K562 (cell line): ENCODE measurements at regions not wholly inside any gene's neighbourhood (a gene's known extent, or its start where the extent isn't known, plus 50 kb on each side); places are given as distances from the start of the nearest gene placed in this dataset.

Experiments used
- EP400 ChIP-seq: fragments of 450-650 bp; IDR thresholded peaks from 2 replicates; pipeline ENCODE4 v1.6.1; 2017; ENCODE audit warnings: antibody characterized with exemption, mild to moderate bottlenecking, moderate library complexity
- ETV5 ChIP-seq: sonication (generic); formaldehyde crosslinking; IDR thresholded peaks from 2 replicates; pipeline ENCODE4 v1.4.0; 2020; ENCODE audit warnings: low read depth, mild to moderate bottlenecking, missing genetic modification reagents
- EWSR1 ChIP-seq: fragments of 450-650 bp; IDR thresholded peaks from 2 replicates; pipeline ENCODE4 v1.6.1; 2018; ENCODE audit warnings: borderline replicate concordance, mild to moderate bottlenecking, low read depth, moderate library complexity; ENCODE audit not compliant: partially characterized antibody
- FOXA1 ChIP-seq: fragments of 450-650 bp; IDR thresholded peaks from 2 replicates; pipeline ENCODE4 v1.6.1; 2016; ENCODE audit warnings: mild to moderate bottlenecking, borderline replicate concordance
- GATAD2A ChIP-seq: fragments of 450-650 bp; IDR thresholded peaks from 2 replicates; pipeline ENCODE4 v1.6.1; 2017
- HDGF ChIP-seq: fragments of 450-650 bp; IDR thresholded peaks from 2 replicates; pipeline ENCODE4 v1.6.1; 2016
- HIVEP1 ChIP-seq: fragments of 250-450 bp; sonication (Bioruptor Pico); IDR thresholded peaks from 2 replicates; pipeline ENCODE4 v1.4.0; 2020; ENCODE audit warnings: mild to moderate bottlenecking
- IRF1 ChIP-seq: sonication (generic); formaldehyde crosslinking; IDR thresholded peaks from 2 replicates; pipeline ENCODE4 v1.8.0; 2022; ENCODE audit warnings: missing genetic modification reagents, mild to moderate bottlenecking, borderline replicate concordance
- MAZ ChIP-seq, 2 experiments: fragments of 450-650 bp in 1 of 2; sonication (generic) in 1 of 2; formaldehyde crosslinking; IDR thresholded peaks in 1 of 2; conservative IDR thresholded peaks in 1 of 2; 2 replicates each; pipeline versions ENCODE4 v1.4.0 to v1.5.0; 2020; ENCODE audit warnings: mild to moderate bottlenecking in 1 of 2, missing genetic modification reagents in 1 of 2
- MTA3 ChIP-seq: fragments of 450-650 bp; formaldehyde crosslinking; IDR thresholded peaks from 2 replicates; pipeline ENCODE4 v1.6.1; 2017; ENCODE audit warnings: mild to moderate bottlenecking, borderline replicate concordance
- NELFE ChIP-seq: IDR thresholded peaks from 2 replicates; pipeline ENCODE4 v1.6.1; 2011; ENCODE audit warnings: mild to moderate bottlenecking; ENCODE audit not compliant: insufficient read depth, insufficient read length
- PBX2 ChIP-seq, 2 experiments: IDR thresholded peaks in 1 of 2; conservative IDR thresholded peaks in 1 of 2; 2 replicates each; pipeline ENCODE4 v1.6.1; 2016; ENCODE audit warnings: low read depth in 2 of 2, mild to moderate bottlenecking in 1 of 2, missing compliant biosample characterization in 1 of 2, missing genetic modification characterization in 1 of 2, moderate library complexity in 1 of 2
- POLR2A ChIP-seq: fragments of 450-650 bp; conservative IDR thresholded peaks from 2 replicates; pipeline ENCODE4 v1.6.1; 2016
- SMARCA4 ChIP-seq: fragments of 450-650 bp; IDR thresholded peaks from 2 replicates; pipeline ENCODE4 v1.6.1; 2016
- SMARCE1 ChIP-seq: fragments of 450-650 bp; IDR thresholded peaks from 2 replicates; pipeline ENCODE4 v1.7.1; 2016; ENCODE audit warnings: mild to moderate bottlenecking
- THAP7 ChIP-seq: fragments of 250-450 bp; sonication (Bioruptor Pico); IDR thresholded peaks from 2 replicates; pipeline ENCODE4 v1.5.0; 2021
- WHSC1 ChIP-seq: IDR thresholded peaks from one replicate; pipeline ENCODE4 v1.6.1; 2012; ENCODE audit warnings: low read length, control low read depth, inconsistent platforms
- XRCC5 ChIP-seq: fragments of 200-400 bp; formaldehyde crosslinking; IDR thresholded peaks from 2 replicates; pipeline ENCODE4 v1.6.1; 2017; ENCODE audit warnings: low read depth, mild to moderate bottlenecking, low read length
- ZFP30 ChIP-seq: fragments of 250-450 bp; sonication (Bioruptor Pico); IDR thresholded peaks from 2 replicates; pipeline ENCODE4 v1.8.0; 2022; ENCODE audit warnings: moderate library complexity, mild to moderate bottlenecking, inconsistent platforms, borderline replicate concordance
- TF ChIP-seq, protein P1 (sequence below): sonication (generic); formaldehyde crosslinking; IDR thresholded peaks from 2 replicates; pipeline ENCODE4 v1.8.0; 2023; ENCODE audit warnings: mild to moderate bottlenecking, missing genetic modification reagents

- peak; percentile 48; the same call in 1 of the 2 replicates for TF ChIP-seq PBX2 (CRISPR knock-in tag; IDR thresholded peaks at IDR 0.05; ENCODE audit: low read depth)
- TF ChIP-seq PBX2 (tag; conservative IDR thresholded peaks at IDR 0.05; ENCODE audit: low read depth), result peak; percentile 79
- peak; percentile 38; the same call in 1 of the 2 replicates for TF ChIP-seq XRCC5
- TF ChIP-seq IRF1 (CRISPR knock-in tag), result no peak
- peak; percentile 58 for TF ChIP-seq EP400
- TF ChIP-seq SMARCE1, result peak; percentile 78
- TF ChIP-seq POLR2A, result peak; percentile 50
- TF ChIP-seq, protein P1, sequence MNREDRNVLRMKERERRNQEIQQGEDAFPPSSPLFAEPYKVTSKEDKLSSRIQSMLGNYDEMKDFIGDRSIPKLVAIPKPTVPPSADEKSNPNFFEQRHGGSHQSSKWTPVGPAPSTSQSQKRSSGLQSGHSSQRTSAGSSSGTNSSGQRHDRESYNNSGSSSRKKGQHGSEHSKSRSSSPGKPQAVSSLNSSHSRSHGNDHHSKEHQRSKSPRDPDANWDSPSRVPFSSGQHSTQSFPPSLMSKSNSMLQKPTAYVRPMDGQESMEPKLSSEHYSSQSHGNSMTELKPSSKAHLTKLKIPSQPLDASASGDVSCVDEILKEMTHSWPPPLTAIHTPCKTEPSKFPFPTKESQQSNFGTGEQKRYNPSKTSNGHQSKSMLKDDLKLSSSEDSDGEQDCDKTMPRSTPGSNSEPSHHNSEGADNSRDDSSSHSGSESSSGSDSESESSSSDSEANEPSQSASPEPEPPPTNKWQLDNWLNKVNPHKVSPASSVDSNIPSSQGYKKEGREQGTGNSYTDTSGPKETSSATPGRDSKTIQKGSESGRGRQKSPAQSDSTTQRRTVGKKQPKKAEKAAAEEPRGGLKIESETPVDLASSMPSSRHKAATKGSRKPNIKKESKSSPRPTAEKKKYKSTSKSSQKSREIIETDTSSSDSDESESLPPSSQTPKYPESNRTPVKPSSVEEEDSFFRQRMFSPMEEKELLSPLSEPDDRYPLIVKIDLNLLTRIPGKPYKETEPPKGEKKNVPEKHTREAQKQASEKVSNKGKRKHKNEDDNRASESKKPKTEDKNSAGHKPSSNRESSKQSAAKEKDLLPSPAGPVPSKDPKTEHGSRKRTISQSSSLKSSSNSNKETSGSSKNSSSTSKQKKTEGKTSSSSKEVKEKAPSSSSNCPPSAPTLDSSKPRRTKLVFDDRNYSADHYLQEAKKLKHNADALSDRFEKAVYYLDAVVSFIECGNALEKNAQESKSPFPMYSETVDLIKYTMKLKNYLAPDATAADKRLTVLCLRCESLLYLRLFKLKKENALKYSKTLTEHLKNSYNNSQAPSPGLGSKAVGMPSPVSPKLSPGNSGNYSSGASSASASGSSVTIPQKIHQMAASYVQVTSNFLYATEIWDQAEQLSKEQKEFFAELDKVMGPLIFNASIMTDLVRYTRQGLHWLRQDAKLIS (CRISPR knock-in tag), result no peak
- peak; percentile 9; the same call in 1 of the 2 replicates for TF ChIP-seq GATAD2A
- TF ChIP-seq ETV5 (CRISPR knock-in tag), result no peak
- TF ChIP-seq MTA3, result peak; percentile 59; the same call in 1 of the 2 replicates
- no peak for TF ChIP-seq EWSR1
- no peak for TF ChIP-seq NELFE
- 0 out of 2 replicates have a peak, but pooled peaks have one; percentile 26 for TF ChIP-seq HDGF
- no peak for TF ChIP-seq FOXA1
- TF ChIP-seq HIVEP1, result no peak
- TF ChIP-seq WHSC1, result no peak
- no peak for TF ChIP-seq ZFP30 (CRISPR knock-in tag)
- 0 out of 4 replicates have a peak, but pooled peaks of 1 of the 2 experiments have one; percentile 20 for TF ChIP-seq MAZ (CRISPR knock-in tag; conservative IDR thresholded peaks at IDR 0.05 in 1 of 2, IDR thresholded peaks at IDR 0.05 in 1 of 2)
- no peak for TF ChIP-seq THAP7 (CRISPR knock-in tag)
- TF ChIP-seq SMARCA4, result peak; percentile 80
Measured at GRCh38 chr7:93046641-93047040, 71.1 kb downstream of the SAMD9 start (continued).
